H9 (cell line): ENCODE measurements at regions not wholly inside any gene's neighbourhood (a gene's known extent, or its start where the extent isn't known, plus 50 kb on each side); places are given as distances from the start of the nearest gene placed in this dataset.

Experiments
- DNase-seq: peaks from one replicate; pipeline ENCODE4 v3.0.0-alpha.2; 2017
- H2AFZ ChIP-seq: one replicate; pipeline ENCODE4 v1.6.1; 2013; ENCODE audit warnings: mild to moderate bottlenecking, low read length, control low read depth, moderate library complexity
- H2AK5ac ChIP-seq: 2 replicates; pipeline ENCODE4 v1.6.1; 2013; ENCODE audit warnings: low read length, control low read depth, mixed read lengths; ENCODE audit not compliant: insufficient read length
- H2BK120ac ChIP-seq: one replicate; pipeline ENCODE4 v1.6.1; 2013; ENCODE audit warnings: low read depth, mild to moderate bottlenecking, low read length, control low read depth, inconsistent platforms; ENCODE audit not compliant: poor library complexity, severe bottlenecking
- H2BK12ac ChIP-seq: 2 replicates; pipeline ENCODE4 v1.6.1; 2013; ENCODE audit warnings: low read length, control low read depth, mixed read lengths, low read depth; ENCODE audit not compliant: insufficient read length
- H2BK15ac ChIP-seq: 2 replicates; pipeline ENCODE4 v1.6.1; 2013; ENCODE audit warnings: low read depth, low read length, control low read depth
- H2BK20ac ChIP-seq: one replicate; pipeline ENCODE4 v1.6.1; 2013; ENCODE audit warnings: low read depth, mild to moderate bottlenecking, low read length, control low read depth, inconsistent platforms; ENCODE audit not compliant: poor library complexity, severe bottlenecking
- H2BK5ac ChIP-seq: 2 replicates; pipeline ENCODE4 v1.6.1; 2013; ENCODE audit warnings: low read length, control low read depth, mixed read lengths; ENCODE audit not compliant: insufficient read length
- H3K14ac ChIP-seq: 2 replicates; pipeline ENCODE4 v1.6.1; 2013; ENCODE audit warnings: low read length, control low read depth; ENCODE audit not compliant: insufficient read depth
- H3K18ac ChIP-seq: 2 replicates; pipeline ENCODE4 v1.6.1; 2013; ENCODE audit warnings: low read depth, mild to moderate bottlenecking, mixed read lengths, low read length, control low read depth; ENCODE audit not compliant: insufficient read length
- H3K23ac ChIP-seq: 2 replicates; pipeline ENCODE4 v1.6.1; 2013; ENCODE audit warnings: low read length, control low read depth, mixed read lengths, low read depth; ENCODE audit not compliant: insufficient read length
- H3K23me2 ChIP-seq: 2 replicates; pipeline ENCODE4 v1.6.1; 2013; ENCODE audit warnings: low read depth, mild to moderate bottlenecking, mixed read lengths, low read length, control low read depth; ENCODE audit not compliant: insufficient read length, poor library complexity, severe bottlenecking
- H3K27ac ChIP-seq: 2 replicates; pipeline ENCODE4 v1.5.1; 2013; ENCODE audit warnings: low read length, control low read depth, mixed read lengths, low read depth; ENCODE audit not compliant: insufficient read length
- H3K27me3 ChIP-seq: 2 replicates; pipeline ENCODE4 v1.6.1; 2013; ENCODE audit warnings: low read length, control low read depth, inconsistent platforms; ENCODE audit not compliant: insufficient read depth
- H3K4ac ChIP-seq: 2 replicates; pipeline ENCODE4 v1.6.1; 2013; ENCODE audit warnings: low read depth, mild to moderate bottlenecking, control low read depth, inconsistent platforms, low read length, moderate library complexity
- H3K4me1 ChIP-seq: 2 replicates; pipeline ENCODE4 v1.6.1; 2013; ENCODE audit warnings: low read length, control low read depth, inconsistent platforms; ENCODE audit not compliant: insufficient read depth
- H3K4me2 ChIP-seq: 2 replicates; pipeline ENCODE4 v1.6.1; 2013; ENCODE audit warnings: low read length, control low read depth, mixed read lengths; ENCODE audit not compliant: insufficient read length, insufficient read depth
- H3K56ac ChIP-seq: 2 replicates; pipeline ENCODE4 v1.6.1; 2013; ENCODE audit warnings: low read depth, mild to moderate bottlenecking, mixed read lengths, low read length, control low read depth; ENCODE audit not compliant: insufficient read length
- H3K79me1 ChIP-seq: 2 replicates; pipeline ENCODE4 v1.6.1; 2013; ENCODE audit warnings: low read depth, mild to moderate bottlenecking, moderate library complexity, low read length, control low read depth, inconsistent platforms; ENCODE audit not compliant: insufficient read depth, poor library complexity, severe bottlenecking
- H3K79me2 ChIP-seq: 2 replicates; pipeline ENCODE4 v1.6.1; 2013; ENCODE audit warnings: low read length, control low read depth, inconsistent platforms; ENCODE audit not compliant: insufficient read depth
- H3K9ac ChIP-seq: 2 replicates; pipeline ENCODE4 v1.6.1; 2013; ENCODE audit warnings: low read length, control low read depth, mixed read lengths; ENCODE audit not compliant: insufficient read length; ENCODE audit errors: extremely low read depth
- H3K9me3 ChIP-seq: one replicate; pipeline ENCODE4 v1.6.1; 2013; ENCODE audit warnings: low read depth, low read length, inconsistent platforms; ENCODE audit not compliant: control insufficient read depth
- H3T11ph ChIP-seq: one replicate; pipeline ENCODE4 v1.6.1; 2013; ENCODE audit warnings: mild to moderate bottlenecking, low read length, control low read depth, inconsistent platforms
- H4K20me1 ChIP-seq: one replicate; pipeline ENCODE4 v1.6.1; 2013; ENCODE audit not compliant: control insufficient read depth, insufficient read length, insufficient read depth
- H4K5ac ChIP-seq: 2 replicates; pipeline ENCODE4 v1.6.1; 2013; ENCODE audit warnings: low read depth, mild to moderate bottlenecking, mixed read lengths, low read length, control low read depth; ENCODE audit not compliant: insufficient read length
- H4K8ac ChIP-seq: replicated peaks from 2 replicates; pipeline ENCODE4 v1.6.1; 2013; ENCODE audit warnings: low read length, control low read depth, mixed read lengths, low read depth; ENCODE audit not compliant: insufficient read length
- H4K91ac ChIP-seq: 2 replicates; pipeline ENCODE4 v1.6.1; 2013; ENCODE audit warnings: low read depth, mild to moderate bottlenecking, moderate library complexity, mixed read lengths, low read length, control low read depth; ENCODE audit not compliant: insufficient read length
- H3K27ac Mint-ChIP-seq, 3 experiments: 2 replicates in 2 of 3; 3 replicates in 1 of 3; pipeline ENCODE4 v1.8.0; 2020 to 2021; ENCODE audit warnings: mixed read lengths in 3 of 3, mild to moderate bottlenecking in 1 of 3, moderate library complexity in 1 of 3
- H3K27me3 Mint-ChIP-seq: 2 replicates; pipeline ENCODE4 v1.8.0; 2021; ENCODE audit warnings: low read depth, mild to moderate bottlenecking, moderate library complexity, mixed read lengths
- H3K36me3 Mint-ChIP-seq, 3 experiments: 2 replicates in 2 of 3; 3 replicates in 1 of 3; pipeline ENCODE4 v1.8.0; 2020 to 2021; ENCODE audit warnings: low read depth in 3 of 3, mixed read lengths in 3 of 3; ENCODE audit not compliant: insufficient read depth in 1 of 3
- H3K4me1 Mint-ChIP-seq, 2 experiments: 2 replicates each; pipeline ENCODE4 v1.8.0; 2020; ENCODE audit warnings: mixed read lengths in 2 of 2
- H3K4me3 Mint-ChIP-seq, 2 experiments: 2 replicates in 1 of 2; 3 replicates in 1 of 2; pipeline ENCODE4 v1.8.0; 2020 to 2021; ENCODE audit warnings: mild to moderate bottlenecking in 2 of 2, mixed read lengths in 2 of 2, moderate library complexity in 1 of 2
- H3K9me3 Mint-ChIP-seq, 2 experiments: 2 replicates in 1 of 2; 3 replicates in 1 of 2; pipeline ENCODE4 v1.8.0; 2020; ENCODE audit warnings: mild to moderate bottlenecking in 2 of 2, mixed read lengths in 2 of 2, moderate library complexity in 1 of 2
- CTCF ChIP-seq: fragments of 200-600 bp; sonication (generic); conservative IDR thresholded peaks from 3 replicates; pipeline ENCODE4 v1.8.0; 2021; ENCODE audit warnings: antibody characterized with exemption, mild to moderate bottlenecking
- WGBS: extraction: QIAGEN DNeasy Blood & Tissue Kit; methylation state at CpG from one replicate; pipeline ENCODE4 v1.1.7; 2013; ENCODE audit warnings: missing lambda C conversion rate, low lambda C conversion rate, mixed read lengths; ENCODE audit not compliant: insufficient read length; ENCODE audit errors: extremely low coverage; 5-methylcytosine and 5-hydroxymethylcytosine counted together

- Histone ChIP-seq H4K5ac (no peak overlapping the region), H3K14ac (no peak overlapping the region), H2AK5ac (no peak overlapping the region), H3K27me3 (no peaks in the 10 kb centered on the region), H3K23ac (no peak overlapping the region), H2BK120ac (no peak overlapping the region), H3K27ac (no peak overlapping the region), H3K9ac (no peak overlapping the region), H2BK5ac (no peak overlapping the region), H3K79me2 (no peaks in the 10 kb centered on the region), H4K20me1 (no peaks in the 10 kb centered on the region), H2AFZ (no peak overlapping the region), H3K4me2 (no peak overlapping the region), H3K18ac (no peak overlapping the region), H3K4ac (no peak overlapping the region), H4K91ac (no peak overlapping the region), H2BK12ac (no peak overlapping the region), H3K4me1 (no peaks in the 10 kb centered on the region), H2BK20ac (no peak overlapping the region), H3K23me2 (no peaks in the 10 kb centered on the region), H3K56ac (no peak overlapping the region), H4K8ac (no peak overlapping the region), H3T11ph (no peak overlapping the region), H3K9me3 (no peaks in the 10 kb centered on the region), H3K79me1 (no peaks in the 10 kb centered on the region), H2BK15ac (no peak overlapping the region)
- WGBS = no CpG with 5 or more reads among the region's 2 CpGs
- TF ChIP-seq CTCF = no peak
- Mint-ChIP-seq H3K27me3 (peaks cover 6% of the 10 kb centered on the region), H3K9me3 (peaks cover 0 to 2% of the 10 kb centered on the region in 2 experiments; a peak in 3 of 5 replicates), H3K4me1 (no peaks in the 10 kb centered on the region), H3K4me3 (no peak overlapping the region), H3K36me3 (no peaks in the 10 kb centered on the region), H3K27ac (no peak overlapping the region)
- DNase-seq = no peak
These were observed 307.8 kb downstream of the CYP26B1 start for GRCh38 chr2:71839826-71840225.
